ENCODE measurements at regions not wholly inside any gene's neighbourhood (a gene's known extent, or its start where the extent isn't known, plus 50 kb on each side); places are given as distances from the start of the nearest gene placed in this dataset.

DNA sequence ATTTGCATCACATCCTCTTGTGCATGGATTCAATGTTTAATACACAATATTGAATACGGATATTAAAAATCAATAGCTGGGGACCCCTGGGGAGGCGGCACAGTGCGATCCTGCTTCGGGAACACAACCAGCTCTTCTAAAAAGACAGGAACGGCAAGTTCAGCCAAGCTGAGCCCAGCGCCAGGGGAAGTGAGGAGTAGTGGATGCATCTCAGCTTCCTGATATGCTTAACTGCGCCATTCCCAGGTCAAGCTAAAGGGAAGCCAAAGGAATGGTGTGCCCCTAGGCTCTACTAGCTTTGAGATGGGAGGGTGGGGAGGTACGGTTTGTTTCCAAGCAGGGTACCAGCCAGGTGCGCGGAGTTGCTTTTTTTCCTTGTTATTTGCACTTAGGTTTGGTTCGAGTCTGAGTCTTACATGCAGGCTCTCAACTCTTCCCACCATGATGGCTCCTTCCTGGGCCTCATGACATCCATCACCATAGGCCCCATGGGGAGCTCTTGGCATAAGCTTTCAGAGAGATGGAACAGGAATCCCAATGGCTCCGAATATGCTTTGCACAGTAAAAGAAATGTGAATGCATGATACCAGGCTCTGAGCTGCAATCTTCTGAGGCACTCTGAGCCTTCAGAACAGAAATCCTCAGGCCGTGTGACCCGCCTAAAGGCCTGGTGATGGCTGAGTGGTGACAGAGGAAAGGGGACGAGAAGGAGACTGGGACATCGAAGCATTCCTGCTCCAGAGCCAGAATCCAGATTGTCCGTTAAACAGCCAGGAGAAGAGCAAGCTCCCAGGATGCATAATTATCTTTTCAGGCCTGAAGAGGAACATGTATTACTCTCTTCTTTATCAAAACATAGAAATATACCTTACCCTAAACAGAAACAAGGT lies 51.8 kb upstream of the BCOR start:
- DNase-seq (ENCODE audit: low read depth in 2 of 2): no peak

GRCh38 chrX:40148385-40149285 lies 50.9 kb upstream of the BCOR start:
- DNase-seq (ENCODE audit: low read depth in 2 of 2): no peak

DNA sequence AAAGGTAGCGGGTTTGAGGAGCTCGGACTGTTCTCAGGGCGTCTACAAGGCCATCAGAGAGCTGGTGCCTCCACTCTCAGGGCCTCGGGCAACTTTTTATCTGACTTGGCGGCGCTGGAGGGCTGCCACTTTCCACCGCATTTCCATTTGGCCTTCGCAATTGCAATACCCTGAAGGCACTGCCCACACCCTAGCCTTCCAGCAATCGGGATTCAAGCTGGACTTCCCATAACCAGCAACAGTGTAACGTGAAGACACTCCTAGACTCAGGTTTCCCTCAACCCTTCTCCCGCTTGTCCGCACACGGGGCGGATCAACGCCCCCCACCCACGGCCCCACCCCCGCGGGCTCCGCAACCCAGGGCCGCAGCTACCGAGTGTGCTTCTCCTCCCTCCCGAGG lies 50.2 kb upstream of the BCOR start:
- no peak for DNase-seq (ENCODE audit: low read depth in 2 of 2)
